ENCODE measurements at regions not wholly inside any gene's neighbourhood (a gene's known extent, or its start where the extent isn't known, plus 50 kb on each side); places are given as distances from the start of the nearest gene placed in this dataset.

DNA sequence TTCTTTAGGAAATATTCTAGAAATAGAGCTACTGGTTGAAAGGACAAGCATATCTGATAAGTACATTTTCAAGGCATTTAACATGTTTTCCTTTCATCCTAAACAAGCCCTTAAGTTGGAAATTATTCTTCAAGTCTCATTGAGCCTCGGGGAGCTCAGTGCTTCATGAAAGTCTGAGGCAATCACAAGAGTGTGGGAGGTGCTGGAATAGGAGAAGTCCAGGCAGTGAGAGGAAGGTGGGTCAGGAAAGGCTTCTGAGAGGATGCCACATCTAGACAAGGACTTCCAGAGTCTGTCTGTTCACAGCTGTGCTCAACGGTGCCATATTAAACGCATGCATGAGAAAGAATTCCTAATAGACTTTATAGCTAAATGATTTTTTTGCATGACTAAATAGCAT lies 69.8 kb downstream of the CD83 start:
- Histone ChIP-seq H3K9me3 (ENCODE audit: control insufficient read depth, insufficient read depth, low read length) (no peaks in the 10 kb centered on the region), H3K9ac (ENCODE audit: low read depth, low read length) (no peak overlapping the region), H3K36me3 (ENCODE audit: control insufficient read depth, insufficient read depth, low read length) (no peaks in the 10 kb centered on the region), H3K27me3 (ENCODE audit: control insufficient read depth, insufficient read depth, low read length) (no peaks in the 10 kb centered on the region), H3K4me3 (ENCODE audit: low read depth, low read length) (no peak overlapping the region), H3K4me1 (ENCODE audit: control insufficient read depth, insufficient read depth, low read length) (no peaks in the 10 kb centered on the region)

DNA sequence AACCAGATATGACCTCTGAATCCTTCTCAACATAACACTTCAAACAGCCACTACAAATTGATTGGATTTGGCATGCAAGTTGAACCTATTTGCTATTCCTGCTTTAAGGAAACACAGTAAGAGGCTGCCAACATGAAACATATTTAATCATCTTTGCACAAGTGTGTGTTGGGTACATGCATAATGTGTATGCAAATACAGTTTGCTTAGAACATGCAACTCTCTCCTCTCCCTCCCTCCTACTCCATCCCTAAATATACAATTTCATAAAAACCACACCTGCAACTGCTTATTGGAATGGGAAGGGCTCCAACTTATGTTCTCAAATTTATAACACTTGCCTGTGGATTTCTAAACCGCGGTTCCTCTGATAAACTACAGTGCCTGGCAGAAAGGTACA lies 71.5 kb downstream of the CD83 start:
- no peak overlapping the region for H3K9ac ChIP-seq (ENCODE audit: low read depth, low read length)
- no peaks in the 10 kb centered on the region for H3K9me3 ChIP-seq (ENCODE audit: control insufficient read depth, insufficient read depth, low read length)

DNA sequence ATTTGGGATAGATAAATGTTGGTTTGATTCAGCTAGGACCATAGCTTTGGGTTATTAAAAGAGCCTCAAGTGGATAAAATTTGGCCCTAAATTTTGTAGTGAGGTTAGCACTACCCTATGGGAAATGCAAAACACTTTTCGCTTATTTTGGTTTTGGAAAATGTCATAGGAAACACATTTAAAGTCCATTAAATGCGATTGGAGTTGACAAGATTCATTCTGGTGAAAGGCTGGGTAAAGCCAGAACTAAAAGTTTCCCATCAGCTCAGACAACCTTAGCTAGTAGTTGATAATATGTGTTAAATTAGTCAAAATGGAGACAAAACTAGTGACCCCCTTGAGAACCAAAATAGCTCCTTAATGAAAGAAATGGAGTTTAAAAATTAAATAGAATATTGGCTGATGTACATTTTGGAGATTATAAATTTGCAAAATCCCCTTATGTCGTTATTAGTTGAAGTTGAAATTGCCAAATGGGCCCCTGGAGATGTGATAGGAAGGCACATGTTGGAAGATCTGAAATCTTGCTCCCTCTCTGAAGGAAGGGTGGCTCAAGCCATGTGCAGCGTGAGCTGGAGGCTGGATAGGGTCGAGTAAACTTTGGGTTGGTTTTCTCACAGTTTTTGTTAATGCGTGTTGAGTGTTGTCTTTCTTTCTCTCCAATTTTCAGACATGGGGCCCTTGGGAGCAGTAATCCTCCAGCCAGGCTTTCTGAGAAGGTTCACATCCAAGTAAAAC lies 72.8 kb downstream of the CD83 start:
- Histone ChIP-seq H3K9me3 (ENCODE audit: control insufficient read depth, insufficient read depth, low read length) (no peaks in the 10 kb centered on the region), H3K9ac (ENCODE audit: low read depth, low read length) (no peak overlapping the region), H3K36me3 (ENCODE audit: control insufficient read depth, insufficient read depth, low read length) (no peaks in the 10 kb centered on the region), H3K4me1 (ENCODE audit: control insufficient read depth, insufficient read depth, low read length) (peaks cover 13% of the 10 kb centered on the region), H3K4me3 (ENCODE audit: low read depth, low read length) (no peak overlapping the region), H3K27me3 (ENCODE audit: control insufficient read depth, insufficient read depth, low read length) (no peaks in the 10 kb centered on the region)

More for the DNA sequence above, 71.5 kb downstream of the CD83 start:
- no peaks in the 10 kb centered on the region for H3K27me3 ChIP-seq (ENCODE audit: control insufficient read depth, insufficient read depth, low read length)
- H3K4me1 ChIP-seq (ENCODE audit: control insufficient read depth, insufficient read depth, low read length), result peaks cover 6% of the 10 kb centered on the region
- H3K4me3 ChIP-seq (ENCODE audit: low read depth, low read length), result no peak overlapping the region
- H3K36me3 ChIP-seq (ENCODE audit: control insufficient read depth, insufficient read depth, low read length), result no peaks in the 10 kb centered on the region

DNA sequence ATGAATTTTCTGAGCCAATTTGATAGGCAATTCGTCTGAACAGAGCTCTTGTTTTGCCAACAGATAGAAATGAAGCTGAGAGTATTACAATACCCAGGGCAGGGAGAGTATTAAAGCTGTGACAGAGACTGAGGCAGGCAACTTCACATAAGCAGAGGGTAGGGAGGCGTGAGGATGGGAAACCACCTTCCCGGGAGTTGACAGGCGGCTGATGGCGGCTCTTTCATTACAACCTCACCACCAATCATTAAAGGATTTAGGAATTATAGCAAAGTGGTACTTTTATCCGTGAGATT lies 73.3 kb downstream of the CD83 start:
- peaks cover 13% of the 10 kb centered on the region for H3K4me1 ChIP-seq (ENCODE audit: control insufficient read depth, insufficient read depth, low read length)
- H3K4me3 ChIP-seq (ENCODE audit: low read depth, low read length), result no peak overlapping the region
- no peaks in the 10 kb centered on the region for H3K27me3 ChIP-seq (ENCODE audit: control insufficient read depth, insufficient read depth, low read length)
- H3K36me3 ChIP-seq (ENCODE audit: control insufficient read depth, insufficient read depth, low read length), result no peaks in the 10 kb centered on the region
- H3K9me3 ChIP-seq (ENCODE audit: control insufficient read depth, insufficient read depth, low read length), result no peaks in the 10 kb centered on the region
- H3K9ac ChIP-seq (ENCODE audit: low read depth, low read length), result no peak overlapping the region

DNA sequence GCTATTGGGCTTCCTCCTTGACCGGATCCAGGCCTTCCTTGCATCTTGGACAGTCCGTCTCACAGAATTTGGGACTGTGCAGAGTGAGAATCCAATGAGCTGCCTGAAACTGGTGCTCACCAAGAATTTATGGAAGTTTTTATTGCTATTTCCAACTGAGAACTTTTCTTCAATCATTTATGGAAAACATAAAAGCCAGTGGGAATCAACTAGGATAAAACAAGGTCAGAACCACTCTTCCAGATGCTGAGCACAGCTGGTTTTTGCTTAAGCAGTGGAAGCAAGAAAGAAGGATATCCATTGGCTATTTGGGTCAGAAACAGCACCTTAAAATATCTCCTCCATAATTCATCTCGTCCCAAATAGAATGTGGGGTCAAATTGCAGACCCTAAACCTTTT lies 74.2 kb downstream of the CD83 start:
- H3K4me1 ChIP-seq (ENCODE audit: control insufficient read depth, insufficient read depth, low read length), result peaks cover 13% of the 10 kb centered on the region
- no peaks in the 10 kb centered on the region for H3K36me3 ChIP-seq (ENCODE audit: control insufficient read depth, insufficient read depth, low read length)
- H3K27me3 ChIP-seq (ENCODE audit: control insufficient read depth, insufficient read depth, low read length), result no peaks in the 10 kb centered on the region
- H3K9ac ChIP-seq (ENCODE audit: low read depth, low read length), result no peak overlapping the region
- no peak overlapping the region for H3K4me3 ChIP-seq (ENCODE audit: low read depth, low read length)
- H3K9me3 ChIP-seq (ENCODE audit: control insufficient read depth, insufficient read depth, low read length), result no peaks in the 10 kb centered on the region

DNA sequence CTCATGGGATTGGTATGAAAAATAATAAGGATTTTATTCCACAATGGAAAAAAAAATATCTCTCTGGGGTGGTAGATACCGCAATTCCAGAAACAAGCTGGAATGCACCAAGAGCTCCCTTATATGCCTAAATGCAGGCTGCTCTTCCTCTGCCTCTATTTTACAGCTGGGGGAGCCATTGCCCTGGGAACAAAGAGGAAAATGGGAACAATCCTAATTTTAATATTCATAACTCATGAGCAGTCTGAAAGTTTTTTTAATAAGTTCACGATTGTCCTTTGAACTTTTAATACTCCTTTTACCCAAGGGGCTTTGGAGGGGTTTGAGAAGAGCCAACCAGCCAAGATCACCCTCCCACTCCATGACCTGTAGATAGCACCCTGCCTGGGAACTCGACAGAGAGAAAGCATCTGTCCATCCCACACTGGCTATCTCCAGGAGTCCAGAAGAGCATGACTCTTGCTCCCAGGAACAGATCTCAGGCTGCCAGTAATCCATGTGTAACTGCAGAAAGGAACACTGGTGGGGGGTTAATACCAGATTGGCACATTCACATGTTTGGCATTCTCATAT lies 74.7 kb downstream of the CD83 start:
- no peak overlapping the region for H3K9ac ChIP-seq (ENCODE audit: low read depth, low read length)
- H3K27me3 ChIP-seq (ENCODE audit: control insufficient read depth, insufficient read depth, low read length), result no peaks in the 10 kb centered on the region
- no peak overlapping the region for H3K4me3 ChIP-seq (ENCODE audit: low read depth, low read length)
- H3K4me1 ChIP-seq (ENCODE audit: control insufficient read depth, insufficient read depth, low read length), result peaks cover 13% of the 10 kb centered on the region
- H3K9me3 ChIP-seq (ENCODE audit: control insufficient read depth, insufficient read depth, low read length), result no peaks in the 10 kb centered on the region
- H3K36me3 ChIP-seq (ENCODE audit: control insufficient read depth, insufficient read depth, low read length), result no peaks in the 10 kb centered on the region

DNA sequence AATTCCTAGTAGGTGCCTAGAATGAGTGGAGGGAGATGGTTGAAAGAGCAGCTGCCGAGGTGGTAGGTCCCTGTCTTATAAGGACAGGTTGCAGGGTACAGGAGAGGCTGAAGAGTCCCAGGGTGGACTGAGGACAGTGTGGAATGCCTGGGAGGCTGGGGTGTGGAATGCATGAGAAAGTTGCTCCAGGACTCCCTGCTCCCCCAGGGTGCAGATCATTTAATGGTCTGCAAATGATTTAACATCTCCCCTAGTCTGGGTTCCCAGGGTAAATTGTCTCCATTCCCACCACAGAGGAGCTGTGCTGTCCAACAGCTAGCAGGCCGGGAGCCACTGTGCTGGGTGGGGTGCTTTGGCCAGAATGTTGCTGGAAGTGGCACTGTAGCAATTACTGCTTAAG lies 76.0 kb downstream of the CD83 start:
- Histone ChIP-seq H3K4me3 (ENCODE audit: low read depth, low read length) (no peak overlapping the region), H3K4me1 (ENCODE audit: control insufficient read depth, insufficient read depth, low read length) (peaks cover 13% of the 10 kb centered on the region), H3K36me3 (ENCODE audit: control insufficient read depth, insufficient read depth, low read length) (no peaks in the 10 kb centered on the region), H3K9me3 (ENCODE audit: control insufficient read depth, insufficient read depth, low read length) (no peaks in the 10 kb centered on the region), H3K9ac (ENCODE audit: low read depth, low read length) (no peak overlapping the region), H3K27me3 (ENCODE audit: control insufficient read depth, insufficient read depth, low read length) (no peaks in the 10 kb centered on the region)

DNA sequence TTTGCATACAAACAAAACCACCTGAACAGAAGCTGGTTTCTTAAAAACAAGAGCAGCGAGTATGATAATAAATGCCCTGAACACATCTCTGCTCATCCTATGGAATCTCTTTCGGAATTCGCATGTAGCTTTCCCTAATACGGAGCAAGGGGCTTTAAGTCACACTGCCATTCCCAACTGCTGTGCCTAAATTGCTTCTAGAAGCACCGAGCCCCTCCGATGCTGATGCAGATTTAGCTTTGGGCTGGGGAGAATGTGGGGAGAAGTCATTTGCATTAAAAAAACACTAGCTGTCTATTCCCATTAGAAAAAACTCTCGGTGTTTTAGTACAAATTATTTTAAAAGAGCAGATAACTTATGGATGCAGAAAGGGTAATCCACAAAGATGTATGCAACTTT lies 76.9 kb downstream of the CD83 start:
- H3K4me3 ChIP-seq (ENCODE audit: low read depth, low read length), result no peak overlapping the region
- no peaks in the 10 kb centered on the region for H3K36me3 ChIP-seq (ENCODE audit: control insufficient read depth, insufficient read depth, low read length)
- no peaks in the 10 kb centered on the region for H3K9me3 ChIP-seq (ENCODE audit: control insufficient read depth, insufficient read depth, low read length)
- H3K9ac ChIP-seq (ENCODE audit: low read depth, low read length), result no peak overlapping the region
- peaks cover 13% of the 10 kb centered on the region for H3K4me1 ChIP-seq (ENCODE audit: control insufficient read depth, insufficient read depth, low read length)
- H3K27me3 ChIP-seq (ENCODE audit: control insufficient read depth, insufficient read depth, low read length), result no peaks in the 10 kb centered on the region

DNA sequence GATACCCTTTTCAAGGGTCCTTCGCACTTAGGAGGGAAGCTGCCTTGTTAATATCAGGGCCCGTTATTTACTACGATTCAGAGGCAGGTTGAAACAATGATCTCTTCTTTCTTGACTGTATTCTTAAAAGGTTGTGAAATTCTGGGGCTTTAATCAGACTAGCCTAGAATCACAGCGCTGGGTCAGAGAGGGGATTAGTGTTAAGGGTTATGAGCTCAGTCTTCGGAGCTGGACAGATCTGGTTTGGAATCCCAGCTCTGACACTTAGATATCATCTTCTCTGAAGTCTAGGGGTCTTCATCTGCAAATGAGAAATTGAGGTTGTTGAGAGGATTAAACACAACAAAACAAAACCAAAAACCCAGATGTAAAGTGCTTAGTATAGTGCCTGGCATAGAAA lies 77.4 kb downstream of the CD83 start:
- Histone ChIP-seq H3K36me3 (ENCODE audit: control insufficient read depth, insufficient read depth, low read length) (no peaks in the 10 kb centered on the region), H3K9me3 (ENCODE audit: control insufficient read depth, insufficient read depth, low read length) (no peaks in the 10 kb centered on the region), H3K4me1 (ENCODE audit: control insufficient read depth, insufficient read depth, low read length) (peaks cover 13% of the 10 kb centered on the region), H3K27me3 (ENCODE audit: control insufficient read depth, insufficient read depth, low read length) (no peaks in the 10 kb centered on the region), H3K4me3 (ENCODE audit: low read depth, low read length) (no peak overlapping the region), H3K9ac (ENCODE audit: low read depth, low read length) (no peak overlapping the region)

DNA sequence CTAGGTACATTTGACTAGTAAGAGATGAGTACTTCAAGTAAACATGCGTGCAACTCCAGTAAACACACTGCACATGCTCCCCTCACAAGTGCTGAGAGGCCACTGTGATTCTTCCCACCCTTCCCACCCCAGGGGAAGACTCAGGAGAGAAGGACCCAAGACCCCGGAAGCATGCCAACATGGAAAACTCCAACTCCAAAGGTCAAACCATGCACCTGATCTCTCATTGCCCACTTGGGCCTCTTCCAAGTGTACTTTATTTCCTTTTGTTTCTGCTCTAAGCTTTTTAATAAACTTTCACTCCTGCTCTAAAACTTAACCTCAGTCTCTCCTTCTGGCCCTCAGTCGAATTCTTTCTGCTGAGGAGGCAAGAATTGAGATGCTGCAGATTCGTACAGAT lies 78.5 kb downstream of the CD83 start:
- H3K4me1 ChIP-seq (ENCODE audit: control insufficient read depth, insufficient read depth, low read length), result peaks cover 13% of the 10 kb centered on the region
- H3K4me3 ChIP-seq (ENCODE audit: low read depth, low read length), result no peak overlapping the region
- no peaks in the 10 kb centered on the region for H3K9me3 ChIP-seq (ENCODE audit: control insufficient read depth, insufficient read depth, low read length)
- no peaks in the 10 kb centered on the region for H3K27me3 ChIP-seq (ENCODE audit: control insufficient read depth, insufficient read depth, low read length)
- no peak overlapping the region for H3K9ac ChIP-seq (ENCODE audit: low read depth, low read length)
- no peaks in the 10 kb centered on the region for H3K36me3 ChIP-seq (ENCODE audit: control insufficient read depth, insufficient read depth, low read length)

DNA sequence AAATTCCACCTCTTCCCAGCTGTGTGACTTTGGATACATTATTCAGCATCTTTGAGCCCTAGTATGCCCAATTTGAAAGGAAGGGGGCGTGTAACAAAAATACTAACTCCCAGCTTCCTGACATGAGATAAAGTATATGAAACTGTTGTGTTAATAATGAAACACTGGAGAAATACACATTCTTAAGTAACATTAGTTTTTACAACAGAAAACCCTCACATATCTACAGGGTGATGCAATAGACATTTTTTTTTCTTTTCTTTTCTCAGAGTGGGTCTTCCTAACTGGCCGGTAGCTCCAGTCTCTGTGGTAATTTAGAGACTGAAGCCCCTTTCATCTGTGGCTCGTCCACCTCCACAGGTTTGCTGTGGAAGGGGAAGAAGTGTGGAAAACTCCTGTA lies 79.5 kb downstream of the CD83 start:
- peaks cover 13% of the 10 kb centered on the region for H3K4me1 ChIP-seq (ENCODE audit: control insufficient read depth, insufficient read depth, low read length)
- no peaks in the 10 kb centered on the region for H3K27me3 ChIP-seq (ENCODE audit: control insufficient read depth, insufficient read depth, low read length)
- H3K4me3 ChIP-seq (ENCODE audit: low read depth, low read length), result no peak overlapping the region
- no peaks in the 10 kb centered on the region for H3K36me3 ChIP-seq (ENCODE audit: control insufficient read depth, insufficient read depth, low read length)
- no peaks in the 10 kb centered on the region for H3K9me3 ChIP-seq (ENCODE audit: control insufficient read depth, insufficient read depth, low read length)
- no peak overlapping the region for H3K9ac ChIP-seq (ENCODE audit: low read depth, low read length)

DNA sequence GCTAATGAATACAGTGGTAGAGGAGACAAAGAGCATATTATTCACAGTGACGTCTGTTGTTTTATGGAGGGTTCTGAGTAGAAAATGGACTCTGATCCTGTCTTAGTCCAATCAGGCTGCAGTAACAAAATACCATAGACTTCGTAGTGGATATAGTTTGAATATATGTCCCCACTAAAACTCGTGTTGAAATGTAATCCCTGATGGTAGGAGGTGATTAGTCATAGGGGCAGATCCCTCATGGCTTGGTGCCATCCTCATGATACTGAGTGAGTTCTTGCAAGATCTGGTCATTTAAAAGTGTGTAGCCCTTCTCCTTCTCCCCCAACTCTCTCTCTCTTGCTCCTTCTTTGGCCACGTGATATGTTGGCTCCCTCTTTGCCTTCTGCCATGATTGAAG lies 82.5 kb downstream of the CD83 start:
- no peak overlapping the region for H3K4me3 ChIP-seq (ENCODE audit: low read depth, low read length)
- no peaks in the 10 kb centered on the region for H3K9me3 ChIP-seq (ENCODE audit: control insufficient read depth, insufficient read depth, low read length)
- H3K27me3 ChIP-seq (ENCODE audit: control insufficient read depth, insufficient read depth, low read length), result no peaks in the 10 kb centered on the region
- no peaks in the 10 kb centered on the region for H3K4me1 ChIP-seq (ENCODE audit: control insufficient read depth, insufficient read depth, low read length)
- no peaks in the 10 kb centered on the region for H3K36me3 ChIP-seq (ENCODE audit: control insufficient read depth, insufficient read depth, low read length)
- no peak overlapping the region for H3K9ac ChIP-seq (ENCODE audit: low read depth, low read length)
